ENCODE measurements at regions not wholly inside any gene's neighbourhood (a gene's known extent, or its start where the extent isn't known, plus 50 kb on each side); places are given as distances from the start of the nearest gene placed in this dataset.

DNA sequence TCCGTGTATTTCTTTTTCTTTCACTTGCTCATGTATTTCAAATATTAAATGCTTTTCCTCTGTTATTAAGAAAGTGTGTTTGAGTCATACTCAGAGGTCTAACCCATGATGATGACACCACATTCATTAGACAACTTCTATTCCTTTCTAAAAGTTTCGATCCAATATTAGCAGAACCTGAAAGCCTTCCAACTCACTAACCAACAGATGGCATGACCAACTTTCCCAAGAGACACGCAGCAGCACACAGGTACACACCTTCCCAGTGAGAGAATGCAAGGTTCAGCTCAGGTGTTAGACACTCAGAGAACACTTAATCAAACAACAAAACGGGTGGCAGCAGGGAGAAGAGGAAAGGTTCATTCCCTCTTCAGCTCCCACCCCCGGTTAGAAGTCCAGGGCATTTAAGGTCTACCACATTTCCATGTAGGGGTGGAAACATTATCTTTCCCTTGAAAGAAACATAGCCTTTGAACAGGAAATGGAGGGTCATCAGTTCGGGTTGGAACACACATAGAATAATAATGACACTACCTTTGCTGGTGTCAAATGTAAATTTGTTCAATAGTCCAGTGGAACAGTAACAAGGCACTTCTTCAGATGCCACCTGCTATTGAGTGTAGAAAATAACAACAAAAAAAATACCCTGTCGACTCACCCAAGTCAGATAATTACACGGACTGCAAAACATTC lies 404.2 kb downstream of the COG6 start:
- TF ChIP-seq CTCF (conservative IDR thresholded peaks at IDR 0.05) (no peak), ZFX (IDR thresholded peaks at IDR 0.05) (no peak)

All from C4-2B (cell line).